Stimulated activated CD4-positive, alpha-beta T cell treated with anti-CD3 and anti-CD28 coated beads, Interleukin-4, amount 100 ng/mL, for 48 hours (primary cell): ENCODE measurements at regions not wholly inside any gene's neighbourhood (a gene's known extent, or its start where the extent isn't known, plus 50 kb on each side); places are given as distances from the start of the nearest gene placed in this dataset.

Source experiments
- DNase-seq, 2 donors: peaks; one replicate each; pipeline ENCODE4 v3.0.0-alpha.2; 2020; ENCODE audit warnings: low read depth in 2 of 2

DNA sequence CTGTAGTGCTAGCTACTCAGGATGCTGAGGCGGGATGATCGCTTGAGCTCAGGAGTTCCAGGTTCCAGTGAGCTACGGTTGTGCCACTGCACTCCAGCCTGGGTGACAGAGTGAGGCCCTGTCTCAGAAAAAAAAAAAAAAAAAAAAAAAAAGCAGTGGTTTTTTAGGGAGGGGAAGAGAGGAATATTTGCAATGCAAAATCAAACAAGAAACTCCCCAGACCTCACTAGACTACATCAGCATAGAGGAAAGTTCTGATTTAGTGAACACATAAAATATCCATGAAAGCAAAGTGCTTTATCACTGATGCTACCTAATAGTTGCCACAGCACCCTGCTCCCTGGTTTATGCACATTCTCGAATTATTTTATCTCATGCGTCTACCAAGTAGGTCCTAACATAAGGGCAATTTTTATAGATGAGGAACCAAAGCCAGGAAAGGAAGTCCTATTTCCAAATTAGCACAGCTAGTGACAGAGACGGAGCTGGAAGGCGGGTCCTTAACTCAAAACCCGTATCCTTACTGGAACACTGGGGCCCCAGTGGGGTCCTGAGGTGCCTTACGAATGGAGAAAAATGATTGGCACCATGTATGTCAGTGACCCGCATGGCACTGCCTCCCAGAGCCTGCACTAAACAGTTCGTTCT is 50.7 kb upstream of the GPR157 start:
- no peak for DNase-seq

GRCh38 chr1:9180111-9180819 is 51.4 kb upstream of the GPR157 start:
- DNase-seq = no peak

GRCh38 chr1:9181176-9181906 is 52.4 kb upstream of the GPR157 start:
- DNase-seq = peak; percentile 69 to 78

DNA sequence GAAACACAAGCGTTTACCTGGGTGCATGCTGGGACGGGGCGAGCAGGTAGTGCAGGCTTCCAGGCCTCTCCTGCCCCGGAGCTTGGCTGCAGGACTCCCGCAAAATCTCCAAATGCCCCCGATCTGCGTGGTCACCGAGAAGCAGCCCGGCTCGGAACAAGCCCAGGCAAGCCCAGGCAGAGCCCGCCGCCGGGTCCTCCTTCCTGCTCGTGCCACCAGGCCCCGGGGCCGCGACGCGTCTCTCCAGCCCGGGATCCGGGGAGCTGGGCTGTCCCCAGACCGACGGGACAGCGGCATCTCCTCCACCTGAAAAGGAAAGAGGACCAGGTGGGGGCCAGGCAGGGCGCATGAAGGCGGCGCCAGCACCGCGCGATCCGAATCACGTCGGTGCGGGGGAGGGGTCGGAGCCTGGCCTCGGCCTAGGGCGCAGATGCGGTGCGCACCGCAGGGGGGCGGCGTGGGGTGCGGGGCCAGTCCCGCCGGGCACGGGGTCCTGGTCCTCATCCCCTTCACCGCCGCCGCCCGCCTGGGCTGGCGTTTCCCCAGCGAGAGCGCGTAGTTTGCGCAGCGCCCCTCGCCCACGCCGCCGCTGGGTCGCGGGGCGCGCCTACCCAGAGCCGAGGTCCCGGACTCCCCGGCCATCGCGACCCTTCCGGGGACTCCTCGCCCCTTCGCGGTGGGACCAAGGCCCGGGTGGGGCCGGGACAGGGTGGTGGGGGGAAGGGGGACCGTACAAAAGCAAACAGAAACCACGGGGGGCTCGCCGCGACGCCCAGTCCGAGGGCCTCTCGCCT is 52.4 kb upstream of the H6PD start:
- DNase-seq = no peak

DNA sequence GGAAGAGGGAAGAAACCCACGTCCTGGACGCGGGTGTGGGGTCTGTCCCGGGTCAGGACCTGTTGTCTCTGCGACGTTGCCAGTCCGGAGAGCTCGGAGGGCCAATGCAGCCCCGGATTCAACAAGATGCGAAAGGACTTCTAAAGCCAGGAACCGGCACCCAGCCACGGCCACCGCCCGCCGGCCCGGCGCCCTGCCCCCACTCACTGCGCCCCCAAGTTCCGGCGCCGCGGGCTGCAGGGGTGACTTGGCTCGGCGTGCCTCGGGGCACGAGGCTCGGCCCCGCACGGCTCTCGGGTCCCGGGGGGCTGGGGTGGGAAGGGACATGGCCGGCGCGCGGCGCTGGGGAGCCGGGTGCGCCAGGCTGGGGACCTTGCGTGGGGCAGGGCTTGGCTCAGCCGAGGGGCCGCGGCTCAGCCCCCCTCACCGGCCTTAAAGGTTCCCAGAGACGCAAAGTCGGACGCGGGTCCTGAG is 51.8 kb upstream of the H6PD start:
- DNase-seq = no peak

- no peak for DNase-seq
Observed at GRCh38 chr1:9183441-9183840, 51.1 kb upstream of the H6PD start.

GRCh38 chr1:9183898-9184297 is 50.7 kb upstream of the H6PD start:
- no peak for DNase-seq

- no peak for DNase-seq
Observed at GRCh38 chr1:9184749-9185148, 49.8 kb upstream of the H6PD start.
